ENCODE measurements at regions not wholly inside any gene's neighbourhood (a gene's known extent, or its start where the extent isn't known, plus 50 kb on each side); places are given as distances from the start of the nearest gene placed in this dataset.
"Not testable (repeated sequence)": the region's sequence is repeated elsewhere in the genome, so short reads cannot be mapped to it uniquely, and the experiment has no call there.

- DNase-seq, result no peak
Observed at GRCh38 chr14:86094512-86094911, 564.6 kb downstream of the FLRT2 start.

- no peak for DNase-seq
Observed at GRCh38 chr14:86091811-86092210, 561.9 kb downstream of the FLRT2 start.

- DNase-seq, result no peak
Observed at GRCh38 chr14:86088156-86088555, 558.2 kb downstream of the FLRT2 start.

- DNase-seq, result no peak
Observed at GRCh38 chr14:86087377-86087776, 557.4 kb downstream of the FLRT2 start.

- no peak for DNase-seq
Observed at GRCh38 chr14:86086962-86087361, 557.0 kb downstream of the FLRT2 start.

- no peak for DNase-seq
Observed at GRCh38 chr14:86084097-86084496, 554.2 kb downstream of the FLRT2 start.

- DNase-seq, result no peak
Observed at GRCh38 chr14:86083616-86084015, 553.7 kb downstream of the FLRT2 start.

- DNase-seq, result no peak
Observed at GRCh38 chr14:86072116-86072894, 542.4 kb downstream of the FLRT2 start.

- DNase-seq, result no peak
Observed at GRCh38 chr14:86066651-86067050, 536.7 kb downstream of the FLRT2 start.

GRCh38 chr14:86065407-86065806 lies 535.5 kb downstream of the FLRT2 start:
- DNase-seq, result no peak

- DNase-seq, result not testable (repeated sequence)
Observed at GRCh38 chr14:86064595-86064994, 534.7 kb downstream of the FLRT2 start.

- no peak for DNase-seq
Observed at GRCh38 chr14:86057018-86057667, 527.2 kb downstream of the FLRT2 start.

GRCh38 chr14:86055512-86056075 lies 525.6 kb downstream of the FLRT2 start:
- no peak for DNase-seq

- no peak for DNase-seq
Observed at GRCh38 chr14:86052868-86053267, 522.9 kb downstream of the FLRT2 start.

- no peak for DNase-seq
Observed at GRCh38 chr14:86050757-86051156, 520.8 kb downstream of the FLRT2 start.

- DNase-seq, result no peak
Observed at GRCh38 chr14:86050072-86050683, 520.2 kb downstream of the FLRT2 start.

- no peak for DNase-seq
Observed at GRCh38 chr14:86039176-86039575, 509.2 kb downstream of the FLRT2 start.

GRCh38 chr14:86038387-86039042 lies 508.6 kb downstream of the FLRT2 start:
- DNase-seq, result no peak

GRCh38 chr14:86035882-86036281 lies 505.9 kb downstream of the FLRT2 start:
- no peak for DNase-seq

GRCh38 chr14:86027990-86028389 lies 498.0 kb downstream of the FLRT2 start:
- no peak for DNase-seq

GRCh38 chr14:86027144-86027543 lies 497.2 kb downstream of the FLRT2 start:
- no peak for DNase-seq

- DNase-seq, result no peak
Observed at GRCh38 chr14:86022031-86022629, 492.2 kb downstream of the FLRT2 start.

- no peak for DNase-seq
Observed at GRCh38 chr14:86020841-86021240, 490.9 kb downstream of the FLRT2 start.
